ENCODE measurements at regions not wholly inside any gene's neighbourhood (a gene's known extent, or its start where the extent isn't known, plus 50 kb on each side); places are given as distances from the start of the nearest gene placed in this dataset.

GRCh38 chr11:59010708-59011107, 71.4 kb downstream of the GLYATL1 start:
- TF ChIP-seq CTCF (IDR thresholded peaks at IDR 0.05) (no peak), POLR2AphosphoS5 (IDR thresholded peaks at IDR 0.05) (no peak), POLR2A (IDR thresholded peaks at IDR 0.05) (no peak), EP300 (IDR thresholded peaks at IDR 0.05) (no peak)

All from stomach (tissue), 4 donors.